ENCODE measurements at regions not wholly inside any gene's neighbourhood (a gene's known extent, or its start where the extent isn't known, plus 50 kb on each side); places are given as distances from the start of the nearest gene placed in this dataset.
A peak's percentile ranks its signal among the peaks of the same experiment; 100 is the strongest.

GRCh38 chr5:158485604-158486081, 614.1 kb downstream of the EBF1 start:
- peaks cover 0 to 13% of the 10 kb centered on the region in 2 donors for H3K9me3 Mint-ChIP-seq
- DNase-seq (ENCODE audit: low spot score in 2 of 2) (no peak), ATAC-seq (no peak)
- no peak overlapping the region for H3K27ac Mint-ChIP-seq
- H3K36me3 Mint-ChIP-seq, result no peaks in the 10 kb centered on the region

GRCh38 chr5:158485047-158485446, 614.7 kb downstream of the EBF1 start:
- DNase-seq (ENCODE audit: low spot score in 2 of 2) (no peak), ATAC-seq (no peak)
- Mint-ChIP-seq H3K27ac (no peak overlapping the region), H3K9me3 (peaks cover 0 to 13% of the 10 kb centered on the region in 2 donors), H3K36me3 (no peaks in the 10 kb centered on the region)

GRCh38 chr5:158484150-158484549, 615.6 kb downstream of the EBF1 start:
- DNase-seq (ENCODE audit: low spot score in 2 of 2) (no peak), ATAC-seq (no peak)
- Mint-ChIP-seq H3K9me3 (peaks cover 0 to 13% of the 10 kb centered on the region in 2 donors), H3K27ac (no peak overlapping the region), H3K36me3 (no peaks in the 10 kb centered on the region)

DNA sequence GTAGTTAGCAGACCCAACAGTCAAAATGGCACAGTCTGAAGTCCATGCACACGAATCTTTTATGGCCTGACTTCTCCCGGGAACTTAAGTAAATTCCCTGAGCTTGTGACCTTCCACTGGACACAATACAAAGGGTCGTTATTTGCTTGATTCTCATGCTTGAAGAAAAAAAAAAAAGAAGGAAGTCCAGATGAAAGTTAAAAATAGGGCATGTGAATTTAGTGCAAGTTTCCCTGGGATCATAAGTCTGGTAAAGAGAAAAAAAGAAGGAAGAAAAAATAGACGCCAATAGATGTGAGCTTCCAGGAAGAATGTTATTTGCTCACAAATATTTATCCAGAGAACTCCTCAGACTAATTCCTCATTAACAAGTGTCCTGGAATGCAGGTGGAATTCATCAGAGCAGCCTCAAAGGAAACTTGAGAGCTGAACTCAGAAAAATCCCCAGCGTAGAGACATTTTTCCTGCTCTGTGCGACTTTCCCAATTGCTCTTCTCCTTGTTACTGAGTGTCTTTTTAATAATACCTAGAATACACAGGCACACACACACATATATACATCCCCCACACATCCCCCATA, 616.3 kb downstream of the EBF1 start:
- Mint-ChIP-seq H3K9me3 (peaks cover 0 to 8% of the 10 kb centered on the region in 2 donors), H3K36me3 (no peaks in the 10 kb centered on the region), H3K27ac (no peak overlapping the region)
- ATAC-seq, result no peak
- no peak for DNase-seq (ENCODE audit: low spot score in 2 of 2)

DNA sequence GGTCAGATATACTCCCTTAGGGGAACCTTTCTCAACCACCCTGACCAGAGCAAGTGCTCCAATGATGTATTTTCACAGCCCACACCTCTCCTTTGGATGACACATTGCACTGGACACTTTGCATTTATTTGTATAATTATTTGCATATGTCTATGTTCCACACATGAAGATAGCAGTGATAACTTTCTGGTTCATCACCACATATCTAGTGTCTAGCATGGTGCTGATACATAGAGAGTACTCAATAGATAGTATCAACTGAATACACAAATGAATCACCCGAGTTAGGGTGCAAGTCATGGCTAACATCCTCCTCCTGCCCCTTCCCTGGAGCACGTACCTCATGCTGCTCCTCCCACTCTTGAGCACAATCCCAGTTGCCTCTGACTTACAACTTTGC, 617.6 kb downstream of the EBF1 start:
- Mint-ChIP-seq H3K36me3 (no peaks in the 10 kb centered on the region), H3K9me3 (peaks cover 0 to 15% of the 10 kb centered on the region in 2 donors), H3K27ac (no peak overlapping the region)
- ATAC-seq, result no peak
- no peak for DNase-seq (ENCODE audit: low spot score in 2 of 2)

DNA sequence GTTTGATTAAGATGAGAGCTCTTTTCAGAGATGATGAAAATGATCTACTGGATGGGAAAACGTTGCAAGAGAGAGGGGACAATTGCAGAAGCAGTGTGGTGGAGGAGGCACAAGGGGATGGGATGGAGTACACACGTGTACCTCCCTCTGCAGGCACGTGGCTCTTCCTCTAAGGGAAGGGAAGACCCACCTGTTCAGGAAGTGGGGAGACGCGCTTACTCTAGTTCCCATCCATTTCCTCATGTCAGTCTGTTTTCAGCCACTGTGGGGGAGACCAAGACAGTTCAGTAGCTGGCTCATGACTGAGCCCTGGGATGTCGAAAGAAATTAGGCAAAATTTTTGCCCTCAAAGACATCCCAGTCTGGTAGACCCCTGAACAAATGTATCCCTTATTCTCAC, 619.2 kb upstream of the CLINT1 start:
- no peaks in the 10 kb centered on the region for H3K36me3 Mint-ChIP-seq
- H3K9me3 Mint-ChIP-seq, result peaks cover 0 to 11% of the 10 kb centered on the region in 2 donors
- no peak for ATAC-seq

DNA sequence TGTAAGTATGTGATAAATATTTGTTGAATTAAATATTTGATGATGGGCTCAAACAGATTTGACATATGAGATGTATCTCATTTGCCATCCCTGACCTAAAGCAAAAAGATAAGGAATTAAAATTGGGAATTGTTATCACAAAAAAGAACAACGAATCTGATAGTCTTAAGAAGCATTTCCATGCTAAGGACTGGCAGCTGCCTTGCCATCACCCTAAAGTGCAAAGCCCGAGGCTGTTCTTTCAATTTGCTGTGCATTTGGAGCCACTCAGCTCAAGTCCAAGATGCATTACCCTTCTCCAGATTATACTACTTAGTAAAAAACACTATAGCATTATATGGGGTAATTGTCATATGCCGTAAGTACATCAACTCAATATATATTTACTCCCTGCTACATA, 618.3 kb upstream of the CLINT1 start:
- ATAC-seq, result no peak
- peaks cover 0 to 11% of the 10 kb centered on the region in 2 donors for H3K9me3 Mint-ChIP-seq
- no peak overlapping the region for H3K27ac Mint-ChIP-seq
- no peaks in the 10 kb centered on the region for H3K36me3 Mint-ChIP-seq
- DNase-seq (ENCODE audit: low spot score in 2 of 2), result no peak

More for the DNA sequence above, 619.2 kb upstream of the CLINT1 start:
- no peak for DNase-seq (ENCODE audit: low spot score in 2 of 2)
- no peak overlapping the region for H3K27ac Mint-ChIP-seq

DNA sequence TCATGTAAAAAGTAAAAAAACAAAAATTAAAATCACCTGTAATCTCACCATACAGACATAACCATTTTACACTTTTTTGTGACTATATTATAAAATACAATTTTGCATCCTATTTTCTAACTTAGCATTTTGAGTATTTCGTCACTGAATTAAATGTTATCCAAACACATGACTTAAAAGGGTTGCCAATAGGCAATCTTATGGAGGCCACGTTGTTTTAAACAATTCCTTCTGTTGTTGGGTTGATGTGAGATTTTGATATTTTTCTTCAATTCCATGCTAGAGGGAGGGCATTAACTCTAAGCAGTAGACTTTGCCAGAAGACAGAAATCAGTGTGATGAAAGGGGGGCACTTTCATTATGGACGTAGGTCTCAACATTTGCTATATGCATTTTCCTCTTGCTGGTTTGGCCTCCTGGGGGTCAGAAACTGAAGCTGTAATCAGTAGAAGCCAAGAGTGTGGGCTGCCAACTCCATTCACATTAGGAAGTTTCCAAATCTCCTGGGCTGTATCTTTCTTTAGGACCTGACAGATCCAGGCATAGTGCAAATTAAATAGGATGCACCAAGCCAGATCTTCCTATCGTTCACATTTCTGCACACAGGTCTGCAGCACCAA, 614.2 kb upstream of the CLINT1 start:
- Mint-ChIP-seq H3K36me3 (no peaks in the 10 kb centered on the region), H3K27ac (no peak overlapping the region), H3K9me3 (peaks cover 0 to 15% of the 10 kb centered on the region in 2 donors)
- DNase-seq (ENCODE audit: low spot score in 2 of 2) (no peak), ATAC-seq (no peak)

DNA sequence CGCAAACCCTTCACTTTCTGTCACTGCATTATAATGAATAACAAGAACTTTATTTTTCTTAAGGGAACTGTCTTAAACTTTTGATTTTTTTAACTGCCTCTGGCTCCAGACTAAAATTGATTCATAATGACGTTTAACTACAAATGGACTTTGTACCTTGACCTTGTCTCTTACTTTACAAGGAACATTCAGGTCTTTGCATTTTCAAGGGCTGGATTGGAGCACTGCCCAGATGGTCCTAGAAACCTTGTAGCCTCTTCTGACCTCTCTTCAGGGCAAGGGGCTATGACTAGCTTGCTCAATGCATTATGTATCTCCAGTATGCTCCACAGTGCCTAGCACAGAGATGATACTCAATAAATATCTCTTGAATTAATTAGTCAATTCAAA, 612.6 kb upstream of the CLINT1 start:
- ATAC-seq, result no peak
- Mint-ChIP-seq H3K36me3 (no peaks in the 10 kb centered on the region), H3K27ac (no peak overlapping the region), H3K9me3 (peaks cover 0 to 13% of the 10 kb centered on the region in 2 donors)
- no peak for DNase-seq (ENCODE audit: low spot score in 2 of 2)

GRCh38 chr5:158470764-158471534, 612.0 kb upstream of the CLINT1 start:
- Mint-ChIP-seq H3K9me3 (peaks cover 0 to 14% of the 10 kb centered on the region in 2 donors), H3K36me3 (peaks cover 0 to 2% of the 10 kb centered on the region in 2 donors), H3K27ac (no peak overlapping the region)
- DNase-seq (ENCODE audit: low spot score in 2 of 2) (no peak), ATAC-seq (no peak)

DNA sequence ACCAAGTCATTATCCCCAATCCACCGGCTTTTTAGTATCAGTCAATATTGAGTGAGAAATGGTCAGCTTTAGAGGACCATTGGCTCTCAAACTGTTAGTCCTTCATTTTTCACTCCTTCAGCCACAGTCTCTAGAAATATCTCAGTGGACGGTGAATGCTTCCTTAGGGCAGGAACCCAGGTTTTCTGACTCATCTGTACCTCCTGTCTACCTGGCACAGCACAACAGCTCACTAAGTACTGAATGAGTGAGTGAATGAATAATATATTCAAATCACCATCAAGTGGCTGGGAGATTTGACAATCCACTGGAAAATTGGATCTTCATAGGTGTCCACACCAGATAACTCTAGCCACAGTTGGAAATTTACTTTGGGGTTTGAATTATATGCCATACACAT, 609.5 kb upstream of the CLINT1 start:
- Mint-ChIP-seq H3K36me3 (peaks cover 0 to 6% of the 10 kb centered on the region in 2 donors), H3K27ac (no peak overlapping the region), H3K9me3 (peaks cover 0 to 20% of the 10 kb centered on the region in 2 donors)
- ATAC-seq, result no peak
- DNase-seq (ENCODE audit: low spot score in 2 of 2), result no peak

- Mint-ChIP-seq H3K9me3 (peaks cover 0 to 20% of the 10 kb centered on the region in 2 donors), H3K36me3 (peaks cover 0 to 6% of the 10 kb centered on the region in 2 donors), H3K27ac (peak overlapping the region in 1 of 2 donors; percentile 2)
- DNase-seq (ENCODE audit: low spot score in 2 of 2) (no peak), ATAC-seq (no peak)
Observed at GRCh38 chr5:158466191-158466590, 607.2 kb upstream of the CLINT1 start.

DNA sequence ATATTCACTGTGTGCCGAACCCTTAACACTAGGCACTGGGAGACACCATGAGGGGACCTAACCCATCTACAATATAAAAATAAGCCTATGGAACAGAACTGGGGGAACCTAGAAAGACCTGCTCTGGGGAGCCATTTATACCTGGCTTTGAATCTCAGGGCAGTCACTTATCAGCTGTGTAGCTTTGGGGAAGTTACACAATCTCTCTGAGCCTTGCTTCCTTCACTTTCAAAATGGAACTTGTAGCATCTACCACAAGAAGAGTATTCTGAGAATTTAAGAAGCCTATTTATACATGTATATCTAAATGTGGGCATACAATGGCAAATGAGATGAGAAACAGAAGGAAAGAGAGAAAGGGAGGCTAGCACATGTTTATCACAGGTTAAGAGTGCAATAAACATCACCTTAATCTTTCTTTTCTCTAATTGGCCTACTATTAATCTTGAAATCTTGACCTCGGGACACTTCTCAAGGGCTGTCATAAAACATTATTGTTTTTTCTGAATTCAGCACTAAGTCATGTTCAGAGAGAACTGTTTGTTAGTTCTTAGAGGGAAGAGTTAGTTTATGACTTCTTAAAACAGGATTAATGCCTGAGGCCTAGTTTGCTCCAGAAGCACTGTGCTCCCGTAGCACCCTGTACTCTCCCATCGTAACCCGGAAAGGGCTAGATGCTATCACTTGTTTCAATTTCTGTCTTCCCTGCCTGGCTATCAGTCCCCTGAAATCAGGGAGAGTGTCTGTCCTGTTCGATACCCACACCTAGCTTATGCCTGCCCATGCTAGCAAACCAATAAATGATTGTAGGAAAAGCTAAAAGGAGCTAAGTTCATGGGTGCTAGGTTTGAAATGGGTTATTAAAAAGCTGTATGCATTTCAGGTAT, 606.4 kb upstream of the CLINT1 start:
- Mint-ChIP-seq H3K36me3 (peaks cover 0 to 6% of the 10 kb centered on the region in 2 donors), H3K27ac (peak overlapping the region in 1 of 2 donors; percentile 2), H3K9me3 (peaks cover 0 to 15% of the 10 kb centered on the region in 2 donors)
- no peak for ATAC-seq
- DNase-seq (ENCODE audit: low spot score in 2 of 2), result no peak

- ATAC-seq (peak in 1 of 2 donors; percentile 60), DNase-seq (ENCODE audit: low spot score in 2 of 2) (no peak)
- Mint-ChIP-seq H3K27ac (peak overlapping the region in 1 of 2 donors; percentile 16), H3K36me3 (peaks cover 0 to 6% of the 10 kb centered on the region in 2 donors), H3K9me3 (peaks cover 0 to 17% of the 10 kb centered on the region in 2 donors)
Observed at GRCh38 chr5:158464383-158464782, 605.4 kb upstream of the CLINT1 start.

DNA sequence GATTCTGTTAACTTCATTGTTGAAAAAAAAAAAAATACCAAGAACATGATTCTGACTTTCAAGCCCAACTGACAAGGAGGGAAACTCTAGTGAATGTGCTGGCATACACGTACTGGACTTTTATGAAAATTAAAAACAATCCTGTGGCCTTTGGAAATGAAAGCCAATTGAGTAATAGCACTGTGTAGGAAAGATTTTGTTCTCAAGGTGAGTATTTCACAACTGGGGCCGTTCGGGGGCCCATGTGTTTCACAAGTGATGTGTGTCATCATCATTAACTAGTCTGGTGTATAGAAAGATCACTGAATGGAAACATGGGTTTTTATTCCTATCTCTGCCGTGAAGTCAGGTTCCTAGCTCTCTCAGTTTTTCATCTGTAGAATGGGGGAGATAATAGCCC, 605.0 kb upstream of the CLINT1 start:
- peak in 1 of 2 donors; percentile 6 for DNase-seq (ENCODE audit: low spot score in 2 of 2)
- Mint-ChIP-seq H3K36me3 (peaks cover 0 to 6% of the 10 kb centered on the region in 2 donors), H3K27ac (peak overlapping the region in 1 of 2 donors; percentile 13), H3K9me3 (peaks cover 0 to 20% of the 10 kb centered on the region in 2 donors)
- ATAC-seq, result peak in 1 of 2 donors; percentile 93

DNA sequence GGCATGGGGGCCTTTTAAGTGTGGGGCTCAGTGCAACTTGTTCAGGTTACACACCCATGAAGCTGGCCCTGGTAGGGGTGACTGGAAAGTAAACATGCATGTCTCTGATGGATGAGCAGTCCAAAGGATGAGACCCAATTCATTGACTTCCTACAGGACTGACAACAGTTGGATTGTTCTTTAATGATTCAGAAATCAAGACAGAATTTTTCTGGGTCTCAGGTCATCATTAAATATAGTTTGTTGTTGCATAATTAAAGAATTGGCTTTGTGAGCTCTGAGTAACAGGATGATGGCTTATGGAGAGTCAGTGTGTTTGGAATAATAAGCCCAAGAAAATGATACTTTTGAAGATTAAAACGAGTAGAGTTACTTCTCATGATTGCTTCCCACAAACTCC, 604.2 kb upstream of the CLINT1 start:
- H3K9me3 Mint-ChIP-seq, result peaks cover 0 to 20% of the 10 kb centered on the region in 2 donors
- no peak for DNase-seq (ENCODE audit: low spot score in 2 of 2)

More for the DNA sequence above, 604.2 kb upstream of the CLINT1 start:
- peaks cover 0 to 6% of the 10 kb centered on the region in 2 donors for H3K36me3 Mint-ChIP-seq
- ATAC-seq, result no peak
- no peak overlapping the region for H3K27ac Mint-ChIP-seq

All from activated naive CD4-positive, alpha-beta T cell treated with anti-CD3 and anti-CD28 coated beads, Interleukin-2, amount 50 U/mL, for 72 hours (primary cell).